ENCODE measurements at regions not wholly inside any gene's neighbourhood (a gene's known extent, or its start where the extent isn't known, plus 50 kb on each side); places are given as distances from the start of the nearest gene placed in this dataset.
A peak's percentile ranks its signal among the peaks of the same experiment; 100 is the strongest.

GRCh38 chr7:130909161-130909836 is 175.3 kb upstream of the KLF14 start:
- TF ChIP-seq POLR2A (IDR thresholded peaks at IDR 0.05) (no peak), EP300 (IDR thresholded peaks at IDR 0.05) (no peak), POLR2AphosphoS5 (IDR thresholded peaks at IDR 0.05) (peak in 1 of 2 donors; percentile 10)
- TF ChIP-seq, protein P1, sequence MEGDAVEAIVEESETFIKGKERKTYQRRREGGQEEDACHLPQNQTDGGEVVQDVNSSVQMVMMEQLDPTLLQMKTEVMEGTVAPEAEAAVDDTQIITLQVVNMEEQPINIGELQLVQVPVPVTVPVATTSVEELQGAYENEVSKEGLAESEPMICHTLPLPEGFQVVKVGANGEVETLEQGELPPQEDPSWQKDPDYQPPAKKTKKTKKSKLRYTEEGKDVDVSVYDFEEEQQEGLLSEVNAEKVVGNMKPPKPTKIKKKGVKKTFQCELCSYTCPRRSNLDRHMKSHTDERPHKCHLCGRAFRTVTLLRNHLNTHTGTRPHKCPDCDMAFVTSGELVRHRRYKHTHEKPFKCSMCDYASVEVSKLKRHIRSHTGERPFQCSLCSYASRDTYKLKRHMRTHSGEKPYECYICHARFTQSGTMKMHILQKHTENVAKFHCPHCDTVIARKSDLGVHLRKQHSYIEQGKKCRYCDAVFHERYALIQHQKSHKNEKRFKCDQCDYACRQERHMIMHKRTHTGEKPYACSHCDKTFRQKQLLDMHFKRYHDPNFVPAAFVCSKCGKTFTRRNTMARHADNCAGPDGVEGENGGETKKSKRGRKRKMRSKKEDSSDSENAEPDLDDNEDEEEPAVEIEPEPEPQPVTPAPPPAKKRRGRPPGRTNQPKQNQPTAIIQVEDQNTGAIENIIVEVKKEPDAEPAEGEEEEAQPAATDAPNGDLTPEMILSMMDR (IDR thresholded peaks at IDR 0.05), result no peak

All from upper lobe of left lung (tissue), 4 donors.